SK-N-SH (cell line): ENCODE measurements at regions not wholly inside any gene's neighbourhood (a gene's known extent, or its start where the extent isn't known, plus 50 kb on each side); places are given as distances from the start of the nearest gene placed in this dataset.

Experiments used
- CTCF ChIA-PET: fragments of 300-600, 350-600 bp; formaldehyde crosslinking; extraction: SDS; loops from one replicate; lab custom pipeline; 2021; lab: Yijun Ruan, JAX
- POLR2A ChIA-PET: fragments of 350-600 bp; sonication (Branson Sonifier 250); formaldehyde crosslinking; extraction: SDS; loops from one replicate; lab custom pipeline; 2020; ENCODE audit warnings: antibody characterized with exemption, inconsistent platforms; lab: Yijun Ruan, JAX
- DNase-seq: peaks from one replicate; pipeline ENCODE4 v3.0.0; 2012
- H2AFZ ChIP-seq: fragments of 200-600 bp; sonication (generic); 2 replicates; pipeline ENCODE4 v1.8.1; 2016; ENCODE audit warnings: antibody characterized with exemption, mild to moderate bottlenecking, low read depth
- H3F3A ChIP-seq: fragments of 200-600 bp; sonication (generic); replicated peaks from 2 replicates; pipeline ENCODE3; 2016; ENCODE audit warnings: antibody characterized with exemption, mild to moderate bottlenecking; ENCODE audit not compliant: insufficient read depth
- H3K27ac ChIP-seq, 2 experiments: fragments of 200-500 bp in 1 of 2; fragments of 200-600 bp in 1 of 2; sonication (Bioruptor generic) in 1 of 2; sonication (generic), shearing (Covaris generic) in 1 of 2; 2 replicates each; pipeline versions ENCODE4 v1.5.1 to v1.6.1; 2014 to 2016; ENCODE audit warnings: low read depth in 2 of 2, inconsistent platforms in 1 of 2, low read length in 1 of 2, mild to moderate bottlenecking in 1 of 2, mixed read lengths in 1 of 2
- H3K27me3 ChIP-seq: fragments of 200-600 bp; sonication (generic), shearing (Covaris generic); 2 replicates; pipeline ENCODE4 v1.6.1; 2016; ENCODE audit warnings: mixed run types; ENCODE audit not compliant: insufficient read depth
- H3K36me3 ChIP-seq, 2 experiments: fragments of 200-500 bp in 1 of 2; fragments of 200-600 bp in 1 of 2; sonication (Bioruptor generic) in 1 of 2; sonication (generic) in 1 of 2; replicated peaks in 1 of 2; 2 replicates each; pipeline versions ENCODE3 to v1.5.1; 2014 to 2016; ENCODE audit warnings: low read length in 1 of 2, mild to moderate bottlenecking in 1 of 2; ENCODE audit not compliant: insufficient read depth in 2 of 2, control insufficient read depth in 1 of 2
- H3K4me1 ChIP-seq, 2 experiments: fragments of 200-500 bp in 1 of 2; fragments of 200-600 bp in 1 of 2; sonication (Bioruptor generic) in 1 of 2; sonication (generic), shearing (Covaris generic) in 1 of 2; 2 replicates each; pipeline versions ENCODE4 v1.5.1 to v1.6.1; 2014 to 2016; ENCODE audit warnings: low read depth in 1 of 2, low read length in 1 of 2, mixed run types in 1 of 2; ENCODE audit not compliant: insufficient read depth in 2 of 2, control insufficient read depth in 1 of 2
- H3K4me2 ChIP-seq: fragments of 200-600 bp; sonication (generic), shearing (Covaris generic); 2 replicates; pipeline ENCODE4 v1.6.1; 2017; ENCODE audit warnings: mixed run types
- H3K4me3 ChIP-seq, 2 experiments: fragments of 200-500 bp in 1 of 2; fragments of 200-600 bp in 1 of 2; sonication (Bioruptor generic) in 1 of 2; sonication (generic), shearing (Covaris generic) in 1 of 2; 2 replicates each; pipeline versions ENCODE4 v1.5.1 to v1.8.1; 2014 to 2016; ENCODE audit warnings: low read depth in 2 of 2, inconsistent platforms in 1 of 2, low read length in 1 of 2, mild to moderate bottlenecking in 1 of 2, mixed read lengths in 1 of 2, moderate library complexity in 1 of 2
- H3K79me2 ChIP-seq: fragments of 200-600 bp; sonication (generic); 2 replicates; pipeline ENCODE4 v1.8.1; 2017; ENCODE audit warnings: mild to moderate bottlenecking; ENCODE audit not compliant: insufficient read depth
- H3K9ac ChIP-seq: fragments of 200-600 bp; sonication (generic); 2 replicates; pipeline ENCODE4 v1.6.1; 2017; ENCODE audit warnings: mixed run types
- H3K9me2 ChIP-seq: fragments of 200-600 bp; sonication (generic); 2 replicates; pipeline ENCODE4 v1.6.1; 2017; ENCODE audit warnings: mixed run types
- H3K9me3 ChIP-seq: fragments of 200-600 bp; sonication (generic); 2 replicates; pipeline ENCODE4 v1.6.1; 2017; ENCODE audit warnings: mixed run types, mild to moderate bottlenecking, moderate library complexity
- H4K20me1 ChIP-seq: fragments of 200-600 bp; sonication (generic); 2 replicates; pipeline ENCODE4 v1.6.1; 2017; ENCODE audit warnings: mild to moderate bottlenecking, mixed run types; ENCODE audit not compliant: insufficient read depth
- CTCF ChIP-seq: fragments of 200-600 bp; sonication (generic); IDR thresholded peaks from 2 replicates; pipeline ENCODE4 v1.6.1; 2017; ENCODE audit warnings: antibody characterized with exemption, mild to moderate bottlenecking, moderate library complexity
- ELF1 ChIP-seq: IDR thresholded peaks from 2 replicates; pipeline ENCODE4 v1.4.0; 2012
- EZH2phosphoT487 ChIP-seq: fragments of 200-600 bp; sonication (generic); IDR thresholded peaks from 2 replicates; pipeline ENCODE4 v1.6.1; 2017; ENCODE audit warnings: low read depth, mixed run types, mild to moderate bottlenecking, antibody characterized with exemption, moderate library complexity, borderline replicate concordance
- FOSL2 ChIP-seq: IDR thresholded peaks from 2 replicates; pipeline ENCODE4 v1.4.0; 2012; ENCODE audit warnings: low read depth, mild to moderate bottlenecking, moderate library complexity, borderline replicate concordance
- GABPA ChIP-seq: IDR thresholded peaks from 2 replicates; pipeline ENCODE4 v1.4.0; 2012; ENCODE audit warnings: low read depth, mild to moderate bottlenecking
- GATA2 ChIP-seq: sonication (generic); formaldehyde crosslinking; IDR thresholded peaks from 2 replicates; pipeline ENCODE4 v1.5.0; 2020; ENCODE audit warnings: mild to moderate bottlenecking, missing genetic modification reagents
- MXI1 ChIP-seq: IDR thresholded peaks from 2 replicates; pipeline ENCODE4 v1.6.1; 2012; ENCODE audit warnings: mild to moderate bottlenecking, low read depth, low read length, improper control_type of control experiment
- PBX3 ChIP-seq: IDR thresholded peaks from 2 replicates; pipeline ENCODE4; 2012
- RAD21 ChIP-seq: IDR thresholded peaks from 2 replicates; pipeline ENCODE4 v1.6.1; 2012; ENCODE audit warnings: mild to moderate bottlenecking, low read length
- RFX5 ChIP-seq: IDR thresholded peaks from 2 replicates; pipeline ENCODE4 v1.6.1; 2012; ENCODE audit warnings: mild to moderate bottlenecking, improper control_type of control experiment, low read length
- SIN3A ChIP-seq: IDR thresholded peaks from 2 replicates; pipeline ENCODE4 v1.6.1; 2012; ENCODE audit warnings: low read depth, mild to moderate bottlenecking, low read length, moderate library complexity, borderline replicate concordance
- TAF1 ChIP-seq: IDR thresholded peaks from 2 replicates; pipeline ENCODE4 v1.6.1; 2012; ENCODE audit warnings: low read depth, mild to moderate bottlenecking, low read length, moderate library complexity, borderline replicate concordance
- WGBS: methylation state at CpG from one replicate; pipeline ENCODE4 v1.1.6; 2017; ENCODE audit warnings: low lambda C conversion rate; 5-methylcytosine and 5-hydroxymethylcytosine counted together
- TF ChIP-seq, protein P1 (sequence below): IDR thresholded peaks from 2 replicates; pipeline ENCODE4 v1.4.0; 2012; ENCODE audit warnings: low read depth, borderline replicate concordance
- TF ChIP-seq, protein P2 (sequence below): IDR thresholded peaks from 2 replicates; pipeline ENCODE4 v1.4.0; 2012; ENCODE audit warnings: low read depth, borderline replicate concordance

DNA sequence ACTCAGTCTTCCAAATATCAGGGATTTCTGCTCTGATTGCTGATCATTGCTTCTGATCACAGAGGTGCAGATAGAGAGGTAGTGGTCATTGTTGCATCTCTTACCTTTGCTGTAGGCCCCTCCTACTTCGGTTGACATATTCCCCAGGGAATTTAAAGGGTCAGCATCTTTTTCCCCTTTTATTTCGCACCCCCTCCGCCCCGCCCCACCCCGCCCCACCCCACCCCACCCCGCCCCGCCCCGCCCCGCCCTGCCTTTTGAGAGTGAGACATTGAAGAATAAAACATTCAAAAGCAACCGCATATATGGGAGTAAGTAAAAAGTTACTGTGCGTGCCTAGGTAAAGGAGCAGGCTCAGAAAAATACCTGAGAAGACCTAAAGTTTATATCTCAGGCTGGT, 463.9 kb downstream of the BTG1 start:
- no peaks in the 10 kb centered on the region; a peak in 1 of 4 replicates for H3K4me1 ChIP-seq
- no peaks in the 10 kb centered on the region for H3K36me3 ChIP-seq
- TF ChIP-seq GABPA (no peak), EZH2phosphoT487 (no peak), GATA2 (no peak), ELF1 (no peak), PBX3 (no peak)
- TF ChIP-seq, protein P1, sequence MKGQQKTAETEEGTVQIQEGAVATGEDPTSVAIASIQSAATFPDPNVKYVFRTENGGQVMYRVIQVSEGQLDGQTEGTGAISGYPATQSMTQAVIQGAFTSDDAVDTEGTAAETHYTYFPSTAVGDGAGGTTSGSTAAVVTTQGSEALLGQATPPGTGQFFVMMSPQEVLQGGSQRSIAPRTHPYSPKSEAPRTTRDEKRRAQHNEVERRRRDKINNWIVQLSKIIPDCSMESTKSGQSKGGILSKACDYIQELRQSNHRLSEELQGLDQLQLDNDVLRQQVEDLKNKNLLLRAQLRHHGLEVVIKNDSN: no peak
- TF ChIP-seq, protein P2, sequence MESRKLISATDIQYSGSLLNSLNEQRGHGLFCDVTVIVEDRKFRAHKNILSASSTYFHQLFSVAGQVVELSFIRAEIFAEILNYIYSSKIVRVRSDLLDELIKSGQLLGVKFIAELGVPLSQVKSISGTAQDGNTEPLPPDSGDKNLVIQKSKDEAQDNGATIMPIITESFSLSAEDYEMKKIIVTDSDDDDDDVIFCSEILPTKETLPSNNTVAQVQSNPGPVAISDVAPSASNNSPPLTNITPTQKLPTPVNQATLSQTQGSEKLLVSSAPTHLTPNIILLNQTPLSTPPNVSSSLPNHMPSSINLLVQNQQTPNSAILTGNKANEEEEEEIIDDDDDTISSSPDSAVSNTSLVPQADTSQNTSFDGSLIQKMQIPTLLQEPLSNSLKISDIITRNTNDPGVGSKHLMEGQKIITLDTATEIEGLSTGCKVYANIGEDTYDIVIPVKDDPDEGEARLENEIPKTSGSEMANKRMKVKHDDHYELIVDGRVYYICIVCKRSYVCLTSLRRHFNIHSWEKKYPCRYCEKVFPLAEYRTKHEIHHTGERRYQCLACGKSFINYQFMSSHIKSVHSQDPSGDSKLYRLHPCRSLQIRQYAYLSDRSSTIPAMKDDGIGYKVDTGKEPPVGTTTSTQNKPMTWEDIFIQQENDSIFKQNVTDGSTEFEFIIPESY: no peak
- no peak overlapping the region for H3K4me2 ChIP-seq
- no peak overlapping the region for H3K4me3 ChIP-seq
- no peaks in the 10 kb centered on the region for H3K9me3 ChIP-seq
- H4K20me1 ChIP-seq: no peaks in the 10 kb centered on the region
- no peak overlapping the region for H3K27ac ChIP-seq
- H3K9ac ChIP-seq: no peak overlapping the region
- no peaks in the 10 kb centered on the region for H3K9me2 ChIP-seq
- ChIA-PET CTCF (interaction anchor here (1.1 kb wide), 1 partner anchor 103 kb away, joined by 3 read pairs; no protein-coding TSS in a partner anchor), POLR2A (interaction anchor here (0.6 kb wide), 1 partner anchor 463 kb away, joined by 3 read pairs; the partner anchor contains the start of gene BTG1)
- 48% methylated on average over 11 of the region's 11 CpGs for WGBS
- H2AFZ ChIP-seq: no peak overlapping the region
- H3K27me3 ChIP-seq: no peaks in the 10 kb centered on the region
- no peaks in the 10 kb centered on the region for H3K79me2 ChIP-seq
- no peaks in the 10 kb centered on the region for H3F3A ChIP-seq
- no peak for DNase-seq

DNA sequence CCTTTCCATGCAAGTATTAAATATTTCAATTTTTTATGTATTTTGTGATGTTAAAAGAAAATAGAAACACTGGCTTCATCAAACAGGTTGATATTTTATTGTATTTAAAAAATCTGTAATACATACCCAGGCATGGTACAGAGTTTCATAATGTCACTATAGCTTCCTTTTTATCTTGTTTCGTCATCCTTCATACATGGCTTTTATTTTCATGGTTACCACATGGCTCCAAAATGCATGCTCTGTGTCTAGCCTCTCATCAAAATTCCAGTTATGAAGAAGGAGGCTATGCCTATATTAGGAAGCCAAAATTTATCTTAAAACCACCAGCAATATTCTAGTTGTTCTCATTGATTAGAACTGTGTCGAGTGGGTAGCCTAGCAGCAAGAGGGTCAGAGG, 464.8 kb downstream of the BTG1 start:
- H3K36me3 ChIP-seq: no peaks in the 10 kb centered on the region
- TF ChIP-seq TAF1 (no peak), CTCF (no peak), RFX5 (no peak), SIN3A (no peak), PBX3 (no peak), MXI1 (no peak), RAD21 (no peak), GATA2 (no peak), FOSL2 (no peak)
- TF ChIP-seq, all 33 proteins: peak for 0
- Histone ChIP-seq H3K9me3 (no peaks in the 10 kb centered on the region), H3K27me3 (no peaks in the 10 kb centered on the region), H3K9ac (no peak overlapping the region), H4K20me1 (no peaks in the 10 kb centered on the region), H2AFZ (no peak overlapping the region), H3K4me2 (no peak overlapping the region), H3K79me2 (no peaks in the 10 kb centered on the region), H3K9me2 (no peaks in the 10 kb centered on the region), H3K4me3 (no peak overlapping the region), H3F3A (no peaks in the 10 kb centered on the region), H3K4me1 (no peaks in the 10 kb centered on the region; a peak in 1 of 4 replicates), H3K27ac (no peak overlapping the region)
- POLR2A ChIA-PET: no interaction called here
- CTCF ChIA-PET: interaction anchor here (1.1 kb wide), 1 partner anchor 102 kb away, joined by 3 read pairs; no protein-coding TSS in a partner anchor
- DNase-seq: no peak
- WGBS: 24% methylated on average over 2 of the region's 2 CpGs
